ENCODE measurements at regions not wholly inside any gene's neighbourhood (a gene's known extent, or its start where the extent isn't known, plus 50 kb on each side); places are given as distances from the start of the nearest gene placed in this dataset.
A peak's percentile ranks its signal among the peaks of the same experiment; 100 is the strongest.

DNA sequence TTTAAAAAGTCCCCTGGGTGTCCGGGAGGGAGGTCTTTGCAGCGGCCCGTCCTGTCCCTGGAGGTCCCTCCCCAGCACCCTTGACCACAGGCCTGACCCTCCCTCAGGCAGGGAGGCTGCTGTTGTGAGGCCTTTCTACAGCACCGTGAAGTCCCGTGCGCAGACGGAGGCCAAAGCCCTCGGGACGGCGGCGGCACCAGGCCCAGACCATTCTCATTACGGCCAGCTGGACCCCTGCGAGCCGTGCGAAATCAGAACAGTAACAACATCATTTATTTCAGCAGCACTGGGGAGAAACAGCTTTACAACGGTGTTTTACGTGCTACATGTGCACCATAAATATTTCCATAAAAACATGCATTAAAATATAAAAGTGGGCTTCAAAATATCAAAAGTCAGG is 101.4 kb upstream of the ACTRT2 start:
- DNase-seq, result no peak

DNA sequence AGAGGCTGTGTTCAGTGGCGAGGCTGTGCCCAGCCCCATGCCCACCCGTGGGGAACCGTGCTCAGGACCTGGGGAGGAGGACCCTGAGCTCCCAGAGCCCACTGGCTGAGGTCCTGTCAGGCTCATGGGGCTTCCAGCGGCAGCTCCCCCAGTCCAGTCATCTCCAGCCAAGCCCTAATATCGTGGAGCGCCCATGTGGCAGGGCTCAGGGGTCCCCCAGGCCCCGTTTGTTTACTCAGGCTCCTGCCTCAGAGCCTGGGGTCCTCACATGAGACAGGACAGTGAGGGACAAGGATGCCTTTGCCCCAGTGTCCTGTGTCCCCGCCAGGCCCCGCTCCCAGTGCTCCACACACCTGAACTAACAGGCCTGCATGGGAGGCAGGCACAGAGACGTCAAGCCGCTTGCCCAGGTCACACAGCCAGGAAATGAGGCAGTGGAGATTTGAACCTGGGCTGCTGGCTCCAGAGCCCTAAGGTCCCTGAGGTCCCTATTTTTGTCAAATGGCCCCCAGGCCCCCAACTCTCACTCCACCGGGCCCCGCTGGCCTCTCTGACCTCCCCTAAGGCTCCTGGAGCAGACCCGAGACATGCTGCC is 100.7 kb upstream of the ACTRT2 start:
- DNase-seq, result no peak

DNA sequence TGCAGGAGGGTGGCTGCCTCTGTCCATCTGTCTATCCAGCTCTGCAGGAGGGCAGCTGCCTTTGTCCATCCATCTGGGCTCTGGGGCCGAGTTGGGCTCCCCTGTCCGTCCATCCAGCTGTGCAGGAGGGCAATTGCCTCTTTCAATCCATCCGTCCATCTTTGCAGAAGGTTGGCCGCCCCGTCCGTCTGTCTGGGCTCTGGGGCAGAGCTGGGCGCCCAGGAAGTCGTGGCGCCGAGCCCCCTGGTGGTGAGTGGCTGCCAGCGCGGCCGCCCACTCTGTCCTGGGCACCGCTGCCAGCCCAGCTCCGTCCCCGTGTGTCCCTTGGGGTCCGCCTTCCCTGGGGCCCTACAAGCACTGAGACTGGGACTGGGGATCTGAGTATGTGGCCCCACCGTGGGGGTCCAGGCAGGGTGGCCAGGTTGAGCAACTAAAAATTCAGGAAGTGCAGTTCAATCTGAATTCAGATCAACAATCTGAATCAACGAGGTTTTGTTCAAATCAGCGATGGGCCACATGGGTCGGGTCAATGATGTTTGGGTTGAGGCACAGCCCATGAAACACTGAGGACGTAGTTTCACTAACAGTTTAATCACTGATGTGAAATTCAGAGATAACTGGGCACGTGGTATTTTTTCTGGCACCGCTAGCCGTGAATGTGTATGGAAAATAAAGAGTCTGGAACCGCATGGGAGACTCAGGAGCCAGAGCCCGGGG is 99.1 kb upstream of the ACTRT2 start:
- DNase-seq, result peak; percentile 21 to 71 (median 47)

DNA sequence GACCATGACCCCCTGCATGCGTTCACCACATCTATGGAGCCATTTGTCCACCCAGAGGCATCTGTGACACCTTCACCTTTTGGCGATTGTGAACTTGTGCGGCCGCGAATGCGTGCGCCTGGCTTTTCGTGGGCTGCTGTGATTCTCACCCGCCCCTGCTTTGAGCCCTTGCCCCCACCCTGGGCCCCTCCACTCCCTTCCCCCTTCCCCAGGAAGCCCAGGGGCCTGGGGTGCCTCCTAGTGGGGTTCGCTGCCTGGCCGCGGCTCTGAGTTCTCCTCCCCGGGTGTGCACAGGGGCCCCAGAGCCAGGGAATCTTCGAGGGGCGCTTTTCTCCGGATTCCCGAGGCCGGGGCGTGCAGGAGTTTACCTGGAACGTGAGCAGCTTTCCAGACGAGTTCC is 97.9 kb upstream of the ACTRT2 start:
- DNase-seq, result no peak

DNA sequence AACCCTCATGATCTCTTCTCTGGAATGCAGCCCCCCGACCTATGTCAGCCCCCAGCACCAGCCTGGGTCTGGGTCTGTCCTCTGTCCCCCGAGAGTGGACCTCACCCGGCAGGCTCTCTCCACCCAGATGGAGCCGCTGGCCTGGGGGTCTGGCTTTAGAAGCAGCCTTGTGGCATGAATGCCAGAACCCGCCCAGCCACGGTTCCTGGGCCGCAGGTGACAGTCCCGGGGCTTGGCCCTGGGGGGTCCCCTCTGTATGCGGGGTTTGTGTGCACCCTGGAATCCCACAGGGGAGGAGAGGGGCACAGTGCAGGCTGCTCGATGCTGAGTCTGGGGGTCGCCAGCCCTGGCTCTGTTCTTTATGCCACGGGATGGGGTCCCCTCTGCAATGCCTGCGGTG is 96.0 kb upstream of the ACTRT2 start:
- DNase-seq, result no peak

DNA sequence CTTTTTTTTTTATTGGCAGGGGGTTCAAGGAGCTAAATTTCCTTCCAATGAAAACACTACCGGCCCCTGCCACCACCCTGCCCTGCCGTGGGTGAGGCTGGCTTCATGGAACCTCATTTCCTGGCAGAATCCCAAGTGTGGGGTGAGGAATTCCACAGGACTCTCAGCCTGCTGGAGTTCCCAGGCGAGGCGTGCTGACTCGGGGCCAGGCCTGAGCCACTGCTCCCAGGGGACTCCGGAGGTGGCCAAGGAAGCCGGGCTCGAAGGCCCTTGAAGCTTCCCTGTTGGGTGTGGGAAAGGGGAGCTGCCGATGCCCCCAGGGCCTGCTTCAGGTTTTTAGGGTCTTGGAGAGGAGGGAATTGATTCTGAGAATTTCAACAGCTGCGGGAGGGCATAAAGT is 95.3 kb upstream of the ACTRT2 start:
- DNase-seq, result no peak

DNA sequence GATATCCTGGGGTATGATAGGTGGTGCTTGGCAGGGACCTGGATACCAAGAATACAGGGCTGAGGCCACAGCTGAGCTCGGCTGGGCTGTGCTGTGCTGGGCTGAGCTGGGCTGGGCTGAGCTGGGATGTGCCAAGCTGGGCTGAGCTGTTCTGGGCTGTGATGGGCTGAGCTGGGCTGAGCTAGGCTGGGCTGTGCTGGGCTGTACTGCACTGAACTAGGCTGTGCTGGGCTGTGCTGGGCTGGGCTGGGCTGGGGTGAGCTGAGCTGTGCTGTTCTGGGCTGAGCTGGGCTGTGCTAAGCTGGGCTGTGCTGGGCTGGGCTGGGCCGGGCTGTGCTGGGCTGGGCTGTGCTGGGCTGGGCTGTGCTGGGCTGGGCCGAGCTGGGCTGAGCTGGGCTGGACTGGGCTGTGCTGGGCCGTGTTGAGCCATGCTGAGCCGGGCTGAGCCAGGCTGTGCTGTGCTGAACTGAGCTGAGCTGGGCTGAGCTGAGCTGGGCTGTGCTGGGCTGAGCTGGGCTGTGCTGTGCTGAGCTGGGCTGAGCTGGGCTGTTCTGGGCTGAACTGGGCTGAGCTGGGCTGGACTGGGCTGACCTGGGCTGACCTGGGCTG is 94.7 kb upstream of the ACTRT2 start:
- peak in 1 of 4 experiments; percentile 19 for DNase-seq

DNA sequence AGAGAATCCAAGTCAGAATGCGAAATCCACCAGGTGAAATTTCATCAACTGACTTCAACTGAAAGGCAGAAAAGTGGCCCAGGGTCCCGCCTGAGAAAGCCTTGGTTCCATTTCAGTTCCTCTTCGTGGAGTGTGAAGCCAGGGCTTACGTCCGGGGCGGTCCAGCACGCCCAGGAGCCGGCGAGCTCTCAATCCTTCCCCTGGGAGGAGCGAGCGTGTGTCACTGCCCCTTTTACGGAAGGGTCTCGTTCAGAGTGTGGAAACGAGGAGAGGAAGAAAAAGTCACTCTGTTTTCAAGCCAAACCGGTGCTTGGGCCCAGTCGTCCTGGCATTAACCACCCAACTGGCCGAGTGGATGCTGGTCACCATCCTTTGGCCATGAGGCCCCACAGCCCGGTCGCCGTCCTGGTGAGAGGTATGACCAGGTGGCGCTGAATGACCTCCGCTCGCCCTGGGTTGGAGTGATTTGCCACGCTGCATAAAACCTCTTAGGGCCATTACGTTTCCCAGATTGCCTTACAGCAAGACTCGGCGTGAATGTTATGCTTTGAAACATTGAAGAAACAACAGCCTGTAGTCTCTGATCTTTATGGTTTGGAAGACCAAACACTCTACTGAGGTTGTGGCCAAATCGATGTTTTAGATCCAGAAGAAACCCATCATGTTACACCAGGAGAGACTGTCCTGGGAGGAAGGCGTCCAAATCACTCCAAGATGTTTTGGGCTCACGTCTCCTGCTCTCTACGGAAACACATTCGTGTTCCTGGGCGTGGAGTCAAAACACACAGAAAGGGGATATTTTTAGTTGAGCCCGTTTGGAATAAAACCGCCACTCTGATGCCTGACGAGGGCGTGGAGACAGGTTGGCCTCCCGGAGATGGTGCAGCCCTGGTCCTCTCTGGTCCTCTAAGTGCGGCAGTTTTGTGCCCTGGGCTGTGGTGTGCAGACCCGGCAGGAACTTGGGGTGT is 93.6 kb upstream of the ACTRT2 start:
- peak; percentile 38 to 69 (median 51) for DNase-seq

DNA sequence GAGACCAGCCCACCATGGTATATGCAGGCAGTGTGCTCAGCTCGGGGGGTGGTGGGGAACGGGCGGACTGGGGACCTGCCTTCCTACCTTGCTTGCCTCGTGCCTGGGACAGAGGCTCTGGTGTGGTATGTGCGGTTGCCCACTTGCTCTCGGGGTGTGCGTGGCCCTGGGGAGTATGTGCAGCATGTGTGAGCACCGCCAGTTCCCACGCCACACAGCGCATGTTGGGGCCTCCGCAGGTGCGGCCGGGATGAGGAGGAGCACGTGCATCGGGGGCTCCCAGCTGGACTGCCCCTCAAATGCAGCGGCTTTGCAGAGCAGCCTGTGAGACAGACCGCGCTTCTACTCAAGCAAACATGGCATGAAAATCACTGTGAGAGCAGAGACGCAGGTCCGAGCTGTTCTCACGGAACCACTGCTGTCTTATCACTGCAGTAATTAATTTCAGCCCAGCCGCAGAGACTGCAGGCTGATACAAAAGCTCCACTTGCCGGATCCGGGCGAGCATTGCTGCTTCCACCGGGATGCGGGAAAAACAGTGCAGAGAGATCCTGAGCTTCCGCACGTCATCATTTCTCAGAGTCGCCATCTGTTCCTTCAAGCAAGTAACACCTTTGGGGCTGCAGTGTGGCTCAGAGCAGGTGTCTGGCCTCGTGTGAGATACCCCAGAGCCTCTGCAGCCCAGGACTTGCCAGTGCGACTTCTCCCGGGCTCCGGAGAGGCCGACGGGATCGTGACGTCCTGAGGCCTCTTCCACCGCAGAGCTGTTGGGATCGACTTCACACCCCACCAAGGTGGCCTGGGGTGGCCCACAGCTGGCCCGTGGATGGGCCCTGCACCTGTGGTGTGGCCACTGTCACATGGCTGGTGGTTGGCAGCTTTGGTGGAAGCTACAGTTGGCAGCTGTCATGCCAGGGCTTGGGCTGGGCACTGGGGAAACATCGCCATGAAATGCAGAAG is 92.6 kb upstream of the ACTRT2 start:
- no peak for DNase-seq

DNA sequence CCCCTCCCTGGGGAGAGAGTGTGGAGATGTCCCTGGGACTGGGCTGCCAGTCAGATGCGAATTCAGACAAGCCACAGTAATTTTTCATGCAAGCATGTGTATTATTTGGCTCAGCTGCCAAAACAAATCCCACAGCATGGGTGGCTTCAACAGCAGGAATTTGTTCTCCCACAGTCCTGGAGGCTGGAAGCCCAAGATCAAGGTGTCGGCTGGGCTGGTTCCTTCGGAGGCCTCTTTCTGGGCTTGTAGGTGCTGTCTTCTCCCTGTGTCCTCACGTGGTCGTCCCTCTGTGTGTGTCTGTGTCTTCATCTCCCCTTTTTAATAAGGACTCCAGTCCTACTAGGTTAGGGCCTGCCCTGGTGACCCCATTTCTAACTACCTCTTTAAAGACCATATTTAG is 91.9 kb upstream of the ACTRT2 start:
- no peak for DNase-seq

DNA sequence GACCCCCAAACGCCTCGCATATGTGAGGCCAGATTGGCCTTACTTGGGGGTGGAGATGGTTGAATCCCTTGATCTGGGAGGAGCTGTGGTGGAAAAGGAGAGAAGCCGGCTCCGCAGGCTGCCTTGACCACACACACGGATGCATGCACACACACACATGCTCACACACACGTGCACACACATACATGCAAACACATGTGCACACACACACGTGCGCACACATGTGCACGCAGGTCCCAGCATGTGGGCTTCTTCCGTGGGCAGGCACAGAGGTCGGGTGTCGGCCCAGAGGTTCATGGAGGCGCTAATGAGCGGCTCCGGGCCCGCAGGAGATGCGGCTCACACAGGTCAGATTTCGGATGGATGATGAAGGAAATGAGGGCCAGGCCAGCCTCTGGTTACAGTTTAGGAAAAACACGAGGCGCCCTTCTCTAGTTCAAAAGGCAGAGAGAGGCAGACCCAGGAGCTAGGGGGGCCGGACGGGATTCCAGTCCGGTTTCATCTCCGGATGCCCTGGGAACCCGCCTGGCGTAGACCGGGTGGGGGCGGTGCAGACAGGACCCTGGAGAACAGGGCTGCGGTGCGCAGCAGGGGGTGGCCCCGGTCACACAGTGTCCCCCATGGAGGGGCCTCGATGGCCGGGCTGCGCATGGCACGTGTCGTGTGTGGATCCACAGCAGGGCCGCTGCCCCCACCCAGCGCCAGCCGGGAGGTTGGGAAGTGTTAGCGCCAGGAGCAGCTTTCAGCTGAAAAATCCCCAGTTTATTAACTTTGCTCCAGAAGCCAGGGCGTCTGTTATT is 91.1 kb upstream of the ACTRT2 start:
- DNase-seq, result no peak

DNA sequence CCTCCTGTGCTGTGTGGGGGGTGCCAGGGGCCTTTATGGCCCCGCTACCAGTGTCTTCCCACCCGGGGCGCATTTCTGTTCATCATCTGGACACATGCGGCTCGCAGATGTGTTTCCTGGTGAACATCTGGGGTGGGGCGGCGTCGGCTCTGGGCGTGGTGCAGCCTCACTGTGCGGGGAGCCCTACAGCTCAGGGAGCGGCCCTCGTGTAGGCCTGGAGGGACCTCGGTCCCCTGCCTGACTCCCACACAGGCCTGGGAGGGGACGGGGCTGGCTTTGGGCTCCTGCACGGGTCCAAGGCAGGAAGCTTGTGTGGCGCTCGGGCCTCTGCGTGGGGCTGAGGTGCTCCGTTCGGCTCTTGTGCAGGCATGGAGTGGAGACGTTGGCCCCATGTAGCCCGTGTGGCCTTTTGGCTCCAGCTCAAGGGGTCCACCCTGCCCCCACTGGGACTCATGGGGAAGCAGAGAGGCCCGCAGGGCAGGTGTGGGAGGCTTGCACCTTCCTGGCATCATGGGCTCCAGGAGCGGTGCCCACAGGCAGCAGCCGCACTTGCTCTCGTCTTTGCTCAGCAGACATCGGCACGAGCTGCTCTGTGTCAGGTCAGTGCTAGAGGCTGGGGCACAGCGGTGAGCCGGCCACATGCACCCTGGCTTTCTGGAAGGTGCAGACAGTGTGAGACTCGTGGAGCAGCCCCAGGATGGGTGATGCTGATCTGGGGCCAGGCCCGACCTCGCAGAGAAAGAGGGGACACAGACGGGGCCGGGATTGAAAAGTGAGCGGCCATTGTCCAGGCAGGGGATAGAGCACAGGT is 90.1 kb upstream of the ACTRT2 start:
- no peak for DNase-seq

DNA sequence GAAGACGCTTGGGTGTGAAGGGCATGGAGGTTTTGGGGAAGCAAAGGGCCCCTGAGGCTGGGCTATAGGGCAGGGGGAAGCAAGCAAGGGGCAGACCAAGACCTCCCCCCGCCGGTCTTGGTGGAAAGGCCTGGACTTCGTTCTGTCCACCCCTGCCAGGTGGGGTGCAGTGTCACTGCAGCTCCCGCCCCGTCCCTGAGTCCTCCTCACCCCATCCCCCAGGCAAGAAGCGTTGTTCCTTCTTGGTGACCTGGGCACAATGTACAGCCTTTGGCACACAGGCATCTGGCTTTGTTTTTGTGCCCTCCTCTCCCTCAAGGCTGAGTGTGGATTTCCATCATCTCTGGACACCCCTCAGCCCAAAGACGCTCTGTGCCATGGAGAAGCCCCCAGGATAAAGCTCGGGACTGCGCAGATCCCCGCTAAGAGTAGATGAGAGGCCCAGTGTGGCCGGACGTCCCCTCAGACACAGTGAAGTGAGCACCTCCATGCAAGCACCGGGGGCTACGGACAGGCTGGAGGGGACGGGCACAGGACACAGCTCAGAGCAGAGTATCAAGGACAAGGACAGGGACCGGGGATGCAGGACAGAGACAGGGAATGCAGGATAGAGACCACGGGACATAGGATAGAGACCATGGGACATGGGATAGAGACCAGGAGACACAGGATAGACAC is 89.4 kb upstream of the ACTRT2 start:
- no peak for DNase-seq

DNA sequence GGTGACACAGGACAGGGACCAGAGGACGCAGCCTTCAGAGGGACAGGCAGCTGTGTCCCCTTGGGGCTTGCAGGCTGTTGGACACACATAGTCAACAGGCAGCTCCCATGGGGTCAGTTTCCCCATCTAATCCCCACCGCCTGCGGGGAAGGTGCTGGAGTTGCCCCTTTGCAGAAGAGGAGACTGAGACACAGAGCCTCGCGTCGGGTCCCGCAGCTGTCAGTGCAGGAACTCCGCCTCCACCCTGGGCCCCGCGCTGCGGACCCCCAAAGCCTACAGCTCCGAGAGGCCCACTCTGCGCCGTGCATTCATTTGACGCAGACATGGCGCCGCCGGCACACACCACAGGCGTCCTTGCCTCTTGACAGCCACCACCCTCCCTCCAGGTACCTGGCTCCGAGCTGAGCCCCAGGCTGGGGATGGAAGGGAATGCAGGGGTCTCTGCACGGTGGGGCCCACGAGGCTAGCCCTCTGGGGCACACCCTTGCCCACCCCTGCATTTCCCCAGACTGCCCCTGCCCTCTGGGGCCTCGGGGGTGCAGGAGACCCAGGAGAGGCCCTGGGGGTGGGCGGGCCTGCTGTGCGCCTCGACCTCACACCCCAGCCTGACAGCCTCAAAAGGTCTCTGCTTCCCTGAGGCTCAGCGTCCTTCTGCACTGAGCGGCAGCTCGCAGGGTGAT is 88.5 kb upstream of the ACTRT2 start:
- no peak for DNase-seq

DNA sequence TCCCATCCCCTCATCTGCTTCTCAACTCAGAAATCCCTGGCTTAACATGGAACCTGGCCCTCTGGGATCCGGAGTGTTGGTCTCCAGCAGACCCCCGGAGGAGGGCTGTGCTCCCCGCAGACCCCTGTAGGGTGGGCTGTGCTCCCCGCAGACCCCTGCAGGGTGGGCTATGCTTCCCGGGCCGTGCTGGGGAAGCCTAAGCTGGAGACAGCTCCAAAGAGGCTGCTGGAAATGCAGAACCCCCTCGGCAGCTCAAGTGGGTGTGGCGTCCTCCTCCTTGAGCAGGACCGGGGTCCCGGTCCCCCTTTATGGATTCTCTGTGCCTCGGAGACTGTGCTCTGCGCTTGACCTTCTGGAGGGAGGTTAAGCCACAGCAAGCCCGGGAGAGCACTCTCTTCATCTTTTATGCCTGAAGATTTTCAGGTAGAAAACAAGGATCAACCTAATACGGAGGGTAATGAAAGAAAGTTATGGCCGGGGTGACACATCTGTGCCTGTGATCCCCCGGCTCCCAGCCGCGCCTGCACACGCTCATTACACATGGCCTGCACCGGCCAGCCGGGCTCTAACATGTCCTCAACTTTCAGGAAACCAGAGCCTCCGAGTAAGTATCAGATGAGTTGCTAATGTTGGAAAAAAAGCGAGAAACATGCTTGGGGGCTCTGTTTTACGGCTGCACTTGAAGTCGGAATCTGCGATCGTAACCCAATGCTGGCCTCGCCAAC is 87.7 kb upstream of the ACTRT2 start:
- DNase-seq, result no peak

DNA sequence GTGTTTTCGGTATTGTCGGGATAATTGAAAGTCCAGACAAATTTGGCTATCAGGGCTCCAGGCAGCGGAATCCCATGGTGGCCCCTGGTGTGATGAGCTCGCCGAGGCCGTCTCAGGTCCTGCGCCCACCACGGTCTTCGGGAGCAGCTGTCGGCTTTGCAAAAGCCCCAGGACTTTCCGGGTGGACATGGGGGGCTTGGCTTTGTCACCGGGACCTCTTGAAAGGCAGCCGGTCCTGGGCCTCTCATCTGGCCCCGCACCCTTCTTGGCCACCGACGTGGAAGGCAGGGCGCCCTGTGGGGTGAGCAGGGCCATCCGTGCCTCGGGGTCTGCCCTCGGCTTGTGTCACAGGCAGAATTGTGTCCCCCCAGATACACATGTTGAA is 87.1 kb upstream of the ACTRT2 start:
- DNase-seq, result no peak

DNA sequence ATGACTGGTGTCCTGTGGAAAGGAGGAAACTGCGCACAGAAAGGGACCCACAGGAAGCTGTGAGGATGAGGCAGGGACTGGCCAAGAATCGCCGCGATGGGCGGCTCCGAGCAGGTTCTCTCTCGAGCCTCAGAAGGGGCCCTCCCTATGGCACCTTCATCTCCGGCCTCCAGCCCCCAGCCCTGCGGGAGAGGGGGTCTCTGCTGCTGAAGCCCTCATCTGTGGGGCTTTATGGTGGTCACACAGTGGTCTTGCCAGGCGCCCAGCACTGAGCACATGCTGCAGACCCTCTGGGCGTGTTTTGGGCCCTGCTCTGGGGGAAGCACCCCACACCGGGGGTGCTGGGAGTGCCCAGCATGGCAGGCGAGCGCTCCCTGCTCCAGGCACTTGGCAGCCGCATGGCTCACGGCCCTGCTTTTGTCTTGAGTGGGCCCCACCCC is 86.6 kb upstream of the ACTRT2 start:
- DNase-seq, result no peak

DNA sequence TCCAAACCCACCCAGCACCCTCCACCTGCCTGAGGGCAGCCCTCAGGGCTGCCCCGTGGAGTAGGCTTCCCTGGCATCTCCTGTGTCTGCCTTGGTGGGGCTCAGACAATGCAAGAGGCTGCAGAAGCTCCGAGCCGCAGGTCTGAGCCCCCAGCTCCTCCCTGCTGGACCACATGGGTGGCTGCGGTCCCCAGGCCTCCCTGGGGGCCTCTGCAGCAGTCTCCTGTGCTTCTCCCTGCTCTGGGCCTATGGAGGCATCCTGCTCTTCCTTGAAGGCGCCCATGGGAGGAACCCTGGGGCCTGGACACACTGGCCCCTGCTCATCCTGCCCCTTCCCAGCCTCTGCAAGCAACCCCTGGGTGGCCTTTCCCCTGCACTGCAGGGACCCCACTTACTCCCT is 86.1 kb upstream of the ACTRT2 start:
- no peak for DNase-seq
